DMS114 treated with DMSO at 0.1 percent for 48 hours (cell line): ENCODE measurements at regions not wholly inside any gene's neighbourhood (a gene's known extent, or its start where the extent isn't known, plus 50 kb on each side); places are given as distances from the start of the nearest gene placed in this dataset.

Source experiments
- DNase-seq: peaks from one replicate; lab custom pipeline; 2025; ENCODE audit not compliant: unreplicated experiment; lab: John Stamatoyannopoulos, UW

- no peak for DNase-seq
Measured at GRCh38 chr16:88315543-88316105, 67.1 kb upstream of the ZNF469 start.

- DNase-seq, result no peak
Measured at GRCh38 chr16:88316151-88316550, 66.6 kb upstream of the ZNF469 start.

GRCh38 chr16:88316941-88317612, 65.7 kb upstream of the ZNF469 start:
- DNase-seq, result no peak

GRCh38 chr16:88317613-88317965, 65.2 kb upstream of the ZNF469 start:
- DNase-seq, result no peak

GRCh38 chr16:88318051-88318450, 64.7 kb upstream of the ZNF469 start:
- no peak for DNase-seq

- no peak for DNase-seq
Measured at GRCh38 chr16:88318521-88318920, 64.2 kb upstream of the ZNF469 start.

- DNase-seq, result no peak
Measured at GRCh38 chr16:88319116-88319965, 63.4 kb upstream of the ZNF469 start.

GRCh38 chr16:88320947-88321634, 61.7 kb upstream of the ZNF469 start:
- DNase-seq, result no peak

GRCh38 chr16:88321635-88322499, 60.9 kb upstream of the ZNF469 start:
- no peak for DNase-seq

GRCh38 chr16:88322500-88322970, 60.2 kb upstream of the ZNF469 start:
- DNase-seq, result no peak

GRCh38 chr16:88323041-88323440, 59.7 kb upstream of the ZNF469 start:
- DNase-seq, result no peak

- DNase-seq, result no peak
Measured at GRCh38 chr16:88323546-88324330, 59.0 kb upstream of the ZNF469 start.

- no peak for DNase-seq
Measured at GRCh38 chr16:88325087-88325750, 57.5 kb upstream of the ZNF469 start.

GRCh38 chr16:88325976-88326375, 56.8 kb upstream of the ZNF469 start:
- DNase-seq, result no peak

- DNase-seq, result no peak
Measured at GRCh38 chr16:88326611-88327485, 55.9 kb upstream of the ZNF469 start.

GRCh38 chr16:88327561-88328312, 55.0 kb upstream of the ZNF469 start:
- no peak for DNase-seq

GRCh38 chr16:88328313-88328980, 54.3 kb upstream of the ZNF469 start:
- no peak for DNase-seq
